PC-9 (cell line): ENCODE measurements at regions not wholly inside any gene's neighbourhood (a gene's known extent, or its start where the extent isn't known, plus 50 kb on each side); places are given as distances from the start of the nearest gene placed in this dataset.

ENCODE experiments used
- BruUV-seq: library from RNA; stranded (reverse); fragments of 400-500 nt; replicated peaks from 2 replicates; lab custom pipeline; 2021; lab: Mats Ljungman, UMichigan
- CTCF ChIA-PET: fragments of 300-600 bp; sonication (Branson Sonifier 250); formaldehyde crosslinking; loops from one replicate; lab custom pipeline; 2022; ENCODE audit warnings: antibody characterized with exemption; lab: Charles Lee
- POLR2A ChIA-PET: fragments of 300-600 bp; sonication (Branson Sonifier 250); formaldehyde crosslinking; loops from one replicate; lab custom pipeline; 2022; ENCODE audit warnings: antibody characterized with exemption; ENCODE audit not compliant: unreplicated experiment; lab: Charles Lee
- DNase-seq, 2 experiments: peaks; one replicate each; pipeline versions ENCODE4 v3.0.0 to v3.0.0-alpha.2; 2015 to 2022; ENCODE audit warnings: mixed read lengths in 1 of 2
- H2AFZ ChIP-seq: fragments of 200-600 bp; sonication (generic); 2 replicates; pipeline ENCODE4 v1.8.1; 2017; ENCODE audit warnings: antibody characterized with exemption
- H3F3A ChIP-seq: fragments of 200-600 bp; sonication (generic); 2 replicates; pipeline ENCODE4 v1.8.1; 2017; ENCODE audit warnings: antibody characterized with exemption, mild to moderate bottlenecking, low read depth; ENCODE audit not compliant: insufficient read depth
- H3K27ac ChIP-seq: fragments of 200-600 bp; sonication (generic); 2 replicates; pipeline ENCODE4 v1.6.1; 2016; ENCODE audit warnings: mixed run types
- H3K27me3 ChIP-seq: fragments of 200-600 bp; sonication (generic); 2 replicates; pipeline ENCODE4 v1.6.1; 2016; ENCODE audit warnings: low read depth, mixed run types; ENCODE audit not compliant: insufficient read depth
- H3K36me3 ChIP-seq: fragments of 200-600 bp; sonication (generic); 2 replicates; pipeline ENCODE4 v1.6.1; 2016; ENCODE audit warnings: low read depth, mixed run types
- H3K4me1 ChIP-seq: fragments of 200-600 bp; sonication (generic); replicated peaks from 2 replicates; pipeline ENCODE4 v1.6.1; 2016; ENCODE audit warnings: mixed run types; ENCODE audit not compliant: insufficient read depth
- H3K4me2 ChIP-seq: fragments of 200-600 bp; sonication (generic); 2 replicates; pipeline ENCODE4 v1.6.1; 2017; ENCODE audit warnings: mixed run types
- H3K4me3 ChIP-seq: fragments of 200-600 bp; sonication (generic); 2 replicates; pipeline ENCODE4 v1.6.1; 2016; ENCODE audit warnings: mixed run types
- H3K79me2 ChIP-seq: fragments of 200-600 bp; sonication (generic); 2 replicates; pipeline ENCODE4 v1.6.1; 2017; ENCODE audit warnings: low read depth, mixed run types
- H3K9me2 ChIP-seq: fragments of 200-600 bp; sonication (generic); 2 replicates; pipeline ENCODE4 v1.8.1; 2017; ENCODE audit warnings: mild to moderate bottlenecking; ENCODE audit not compliant: insufficient read depth
- H3K9me3 ChIP-seq: fragments of 200-600 bp; sonication (generic); 2 replicates; pipeline ENCODE4 v1.8.1; 2016; ENCODE audit warnings: low read depth; ENCODE audit not compliant: insufficient read depth
- H4K20me1 ChIP-seq: fragments of 200-600 bp; sonication (generic); 2 replicates; pipeline ENCODE4 v1.8.1; 2017; ENCODE audit not compliant: insufficient read depth
- CTCF ChIP-seq: fragments of 200-600 bp; sonication (generic); conservative IDR thresholded peaks from 2 replicates; pipeline ENCODE4 v1.6.1; 2017; ENCODE audit warnings: mixed run types, antibody characterized with exemption, mild to moderate bottlenecking, moderate library complexity
- EZH2 ChIP-seq: fragments of 200-600 bp; sonication (generic); IDR thresholded peaks from 2 replicates; pipeline ENCODE4 v1.8.0; 2017; ENCODE audit warnings: antibody characterized with exemption, low read depth
- intact Hi-C: fragments of 100-400 bp; cut with micrococcal nuclease; formaldehyde crosslinking; loops from one replicate; pipeline ENCODE4 v1.10.0; 2022; ENCODE audit not compliant: unreplicated experiment

GRCh38 chr9:116020146-116020545, 133.4 kb upstream of the PAPPA start:
- no peak overlapping the region for H3K27ac ChIP-seq

GRCh38 chr9:116020801-116021200, 132.8 kb upstream of the PAPPA start:
- Histone ChIP-seq H3K9me2 (no peaks in the 10 kb centered on the region), H3K36me3 (no peaks in the 10 kb centered on the region), H3K79me2 (no peaks in the 10 kb centered on the region), H3K27ac (0 out of 2 replicates have a peak overlapping the region, but pooled peaks have one; percentile 6), H3K4me2 (no peak overlapping the region), H4K20me1 (no peaks in the 10 kb centered on the region), H3K9me3 (no peaks in the 10 kb centered on the region), H3K27me3 (no peaks in the 10 kb centered on the region), H3K4me1 (peaks cover 10% of the 10 kb centered on the region), H3F3A (no peaks in the 10 kb centered on the region), H3K4me3 (no peak overlapping the region), H2AFZ (no peak overlapping the region)
- ChIA-PET POLR2A (no interaction called here), CTCF (no interaction called here)
- BruUV-seq, result no TSS peak
- TF ChIP-seq EZH2 (no peak), CTCF (no peak)
- intact Hi-C loops, result no loop called here
- peak in 1 of 2 experiments; percentile 59 for DNase-seq

More at GRCh38 chr9:116020146-116020545, 133.4 kb upstream of the PAPPA start:
- H3K9me3 ChIP-seq, result no peaks in the 10 kb centered on the region
- H3K4me2 ChIP-seq, result no peak overlapping the region
- DNase-seq, result no peak
- peaks cover 10% of the 10 kb centered on the region for H3K4me1 ChIP-seq
- POLR2A ChIA-PET, result no interaction called here
- no peaks in the 10 kb centered on the region for H3K9me2 ChIP-seq
- H3K4me3 ChIP-seq, result no peak overlapping the region
- no peaks in the 10 kb centered on the region for H4K20me1 ChIP-seq
- H2AFZ ChIP-seq, result no peak overlapping the region
- TF ChIP-seq EZH2 (no peak), CTCF (no peak)
- H3K27me3 ChIP-seq, result no peaks in the 10 kb centered on the region
- CTCF ChIA-PET, result no interaction called here
- intact Hi-C loops, result no loop called here
- no peaks in the 10 kb centered on the region for H3K36me3 ChIP-seq
- no TSS peak for BruUV-seq
- no peaks in the 10 kb centered on the region for H3K79me2 ChIP-seq
- H3F3A ChIP-seq, result no peaks in the 10 kb centered on the region

- Histone ChIP-seq H3K9me2 (no peaks in the 10 kb centered on the region), H3K27ac (peak overlapping the region; percentile 32; the same call in 1 of the 2 replicates), H3K36me3 (no peaks in the 10 kb centered on the region), H4K20me1 (no peaks in the 10 kb centered on the region), H3K4me1 (peaks cover 6% of the 10 kb centered on the region; the same call in 1 of the 2 replicates), H3K79me2 (no peaks in the 10 kb centered on the region), H3K4me2 (no peak overlapping the region), H2AFZ (0 out of 2 replicates have a peak overlapping the region, but pooled peaks have one; percentile 1), H3K9me3 (no peaks in the 10 kb centered on the region), H3F3A (no peaks in the 10 kb centered on the region), H3K4me3 (no peak overlapping the region), H3K27me3 (no peaks in the 10 kb centered on the region)
- ChIA-PET CTCF (interaction anchor here (0.5 kb wide), 1 partner anchor 145 kb away, joined by 3 read pairs; no protein-coding TSS in a partner anchor), POLR2A (no interaction called here)
- intact Hi-C loops, result no loop called here
- TF ChIP-seq CTCF (no peak), EZH2 (no peak)
- BruUV-seq, result no TSS peak
- DNase-seq, result no peak
These were observed 126.5 kb upstream of the PAPPA start for GRCh38 chr9:116027096-116027495.
